Activated B cell treated with CpG ODN at 0.5 μM for 24 hours (primary cell): ENCODE measurements at regions not wholly inside any gene's neighbourhood (a gene's known extent, or its start where the extent isn't known, plus 50 kb on each side); places are given as distances from the start of the nearest gene placed in this dataset.

Experiments used
- ATAC-seq: fragments of 200-7000 bp; cut with Tn5 transposase; one replicate; pipeline ENCODE4 v1.10.0; 2021; ENCODE audit warnings: low read depth, mild to moderate bottlenecking, moderate library complexity
- CTCF ChIA-PET: fragments of 350-600 bp; sonication (Branson Sonifier 250); formaldehyde crosslinking; loops from one replicate; lab custom pipeline; 2021; ENCODE audit warnings: antibody characterized with exemption; lab: Charles Lee
- POLR2A ChIA-PET: fragments of 350-600 bp; sonication (Branson Sonifier 250); formaldehyde crosslinking; loops from one replicate; lab custom pipeline; 2021; ENCODE audit warnings: antibody characterized with exemption; lab: Charles Lee
- DNase-seq: peaks from one replicate; pipeline ENCODE4 v3.0.0; 2022
- H3K27ac Mint-ChIP-seq: one replicate; pipeline ENCODE4 v1.8.0; 2020; ENCODE audit warnings: mixed read lengths
- H3K27me3 Mint-ChIP-seq: one replicate; pipeline ENCODE4 v1.8.0; 2021; ENCODE audit warnings: mixed read lengths
- H3K36me3 Mint-ChIP-seq: one replicate; pipeline ENCODE4 v1.8.0; 2021; ENCODE audit warnings: low read depth, mixed read lengths
- H3K4me1 Mint-ChIP-seq: one replicate; pipeline ENCODE4 v1.8.0; 2021; ENCODE audit warnings: mixed read lengths
- H3K4me3 Mint-ChIP-seq: one replicate; pipeline ENCODE4 v1.8.0; 2020; ENCODE audit warnings: mild to moderate bottlenecking, mixed read lengths
- H3K9me3 Mint-ChIP-seq: one replicate; pipeline ENCODE4 v1.8.0; 2020; ENCODE audit warnings: mixed read lengths
- intact Hi-C: fragments of 100-400 bp; cut with micrococcal nuclease; formaldehyde crosslinking; loops from one replicate; pipeline ENCODE4 v1.15.1; 2024
- TF ChIP-seq, protein P1 (sequence below): fragments of 200-600 bp; IDR thresholded peaks from one replicate; pipeline ENCODE4 v1.8.0; 2022; ENCODE audit warnings: antibody characterized with exemption, mild to moderate bottlenecking

DNA sequence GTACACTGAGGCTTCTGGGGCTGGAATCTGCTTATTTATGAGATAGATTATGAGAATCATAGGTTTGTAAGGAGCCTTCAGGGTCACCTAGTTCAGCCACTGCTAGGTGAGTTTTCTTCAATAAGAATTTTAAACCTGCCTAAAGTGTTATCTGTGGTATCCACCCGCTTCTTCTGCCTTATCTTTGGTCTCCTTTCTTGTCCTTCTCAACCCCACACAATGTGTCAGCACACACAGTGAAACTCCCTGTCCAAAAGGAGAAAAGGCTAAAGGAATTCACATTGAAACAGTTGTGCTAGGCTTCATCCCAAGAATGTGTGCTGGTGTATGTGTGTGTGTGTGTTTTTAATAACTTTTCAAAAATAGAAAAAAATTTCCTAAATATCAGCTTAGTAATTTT is 259.3 kb upstream of the BTG1 start:
- ChIA-PET CTCF (interaction anchor here (1.0 to 1.8 kb wide), 3 partner anchors 11 to 260 kb away, joined by 3 to 15 read pairs (median 4); partner anchors contain the start of gene BTG1), POLR2A (interaction anchor here (1.0 to 13.3 kb wide), 12 partner anchors 23 to 259 kb away, joined by 3 to 346 read pairs (median 13); partner anchors contain the start of gene BTG1)
- TF ChIP-seq, protein P1, sequence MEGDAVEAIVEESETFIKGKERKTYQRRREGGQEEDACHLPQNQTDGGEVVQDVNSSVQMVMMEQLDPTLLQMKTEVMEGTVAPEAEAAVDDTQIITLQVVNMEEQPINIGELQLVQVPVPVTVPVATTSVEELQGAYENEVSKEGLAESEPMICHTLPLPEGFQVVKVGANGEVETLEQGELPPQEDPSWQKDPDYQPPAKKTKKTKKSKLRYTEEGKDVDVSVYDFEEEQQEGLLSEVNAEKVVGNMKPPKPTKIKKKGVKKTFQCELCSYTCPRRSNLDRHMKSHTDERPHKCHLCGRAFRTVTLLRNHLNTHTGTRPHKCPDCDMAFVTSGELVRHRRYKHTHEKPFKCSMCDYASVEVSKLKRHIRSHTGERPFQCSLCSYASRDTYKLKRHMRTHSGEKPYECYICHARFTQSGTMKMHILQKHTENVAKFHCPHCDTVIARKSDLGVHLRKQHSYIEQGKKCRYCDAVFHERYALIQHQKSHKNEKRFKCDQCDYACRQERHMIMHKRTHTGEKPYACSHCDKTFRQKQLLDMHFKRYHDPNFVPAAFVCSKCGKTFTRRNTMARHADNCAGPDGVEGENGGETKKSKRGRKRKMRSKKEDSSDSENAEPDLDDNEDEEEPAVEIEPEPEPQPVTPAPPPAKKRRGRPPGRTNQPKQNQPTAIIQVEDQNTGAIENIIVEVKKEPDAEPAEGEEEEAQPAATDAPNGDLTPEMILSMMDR, result no peak
- ATAC-seq, result no peak
- no peak for DNase-seq
- Mint-ChIP-seq H3K9me3 (peaks cover 5% of the 10 kb centered on the region), H3K36me3 (no peaks in the 10 kb centered on the region), H3K27me3 (no peaks in the 10 kb centered on the region), H3K4me3 (no peak overlapping the region), H3K27ac (peak overlapping the region; percentile 93), H3K4me1 (peaks cover 87% of the 10 kb centered on the region)
- intact Hi-C loops, result loop anchor here (1.0 to 5.0 kb wide), 8 partner anchors 28 to 1023 kb away; no protein-coding TSS in a partner anchor

DNA sequence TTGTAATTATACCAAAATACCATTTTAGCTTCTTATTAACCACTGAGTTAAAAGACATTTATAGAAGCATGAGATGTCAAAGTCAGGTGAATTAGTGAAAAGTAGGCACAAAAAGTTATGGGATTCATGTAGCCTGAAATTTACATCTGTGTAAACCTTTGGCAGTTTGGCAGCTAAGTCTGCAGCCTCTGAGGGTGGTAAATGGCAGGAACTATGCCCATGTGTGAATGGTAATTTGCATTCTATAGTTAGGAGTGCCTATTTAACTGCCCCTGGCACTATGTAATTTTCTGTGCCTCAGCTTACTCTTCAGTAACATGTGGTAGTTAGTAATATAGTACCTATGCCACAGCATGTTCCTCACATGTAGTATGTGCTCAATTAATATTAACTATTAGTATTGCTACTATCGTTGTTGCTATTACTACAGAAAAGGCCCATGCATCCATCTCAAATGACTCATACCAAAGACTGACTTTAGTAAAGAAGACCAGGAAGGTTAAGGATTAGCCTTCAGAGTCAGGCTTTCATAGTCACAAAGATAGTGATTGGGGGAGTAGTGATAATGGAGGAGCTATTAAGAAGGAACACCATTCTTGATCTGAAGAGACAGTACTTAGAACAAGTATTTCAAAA is 258.7 kb upstream of the BTG1 start:
- ChIA-PET CTCF (interaction anchor here (0.7 to 1.9 kb wide), 10 partner anchors 11 to 338 kb away, joined by 3 to 15 read pairs (median 3); partner anchors contain the start of gene BTG1), POLR2A (interaction anchor here (0.6 to 13.3 kb wide), 30 partner anchors 10 to 593 kb away, joined by 3 to 346 read pairs (median 6); partner anchors contain the start of gene BTG1)
- Mint-ChIP-seq H3K27me3 (no peaks in the 10 kb centered on the region), H3K9me3 (peaks cover 5% of the 10 kb centered on the region), H3K36me3 (no peaks in the 10 kb centered on the region), H3K4me1 (peaks cover 87% of the 10 kb centered on the region), H3K27ac (peak overlapping the region; percentile 93), H3K4me3 (peak overlapping the region; percentile 63)
- ATAC-seq (peak; percentile 20), DNase-seq (no peak)
- intact Hi-C loops, result loop anchor here (1.0 to 5.0 kb wide), 8 partner anchors 28 to 1022 kb away; no protein-coding TSS in a partner anchor
- TF ChIP-seq, protein P1, result no peak

DNA sequence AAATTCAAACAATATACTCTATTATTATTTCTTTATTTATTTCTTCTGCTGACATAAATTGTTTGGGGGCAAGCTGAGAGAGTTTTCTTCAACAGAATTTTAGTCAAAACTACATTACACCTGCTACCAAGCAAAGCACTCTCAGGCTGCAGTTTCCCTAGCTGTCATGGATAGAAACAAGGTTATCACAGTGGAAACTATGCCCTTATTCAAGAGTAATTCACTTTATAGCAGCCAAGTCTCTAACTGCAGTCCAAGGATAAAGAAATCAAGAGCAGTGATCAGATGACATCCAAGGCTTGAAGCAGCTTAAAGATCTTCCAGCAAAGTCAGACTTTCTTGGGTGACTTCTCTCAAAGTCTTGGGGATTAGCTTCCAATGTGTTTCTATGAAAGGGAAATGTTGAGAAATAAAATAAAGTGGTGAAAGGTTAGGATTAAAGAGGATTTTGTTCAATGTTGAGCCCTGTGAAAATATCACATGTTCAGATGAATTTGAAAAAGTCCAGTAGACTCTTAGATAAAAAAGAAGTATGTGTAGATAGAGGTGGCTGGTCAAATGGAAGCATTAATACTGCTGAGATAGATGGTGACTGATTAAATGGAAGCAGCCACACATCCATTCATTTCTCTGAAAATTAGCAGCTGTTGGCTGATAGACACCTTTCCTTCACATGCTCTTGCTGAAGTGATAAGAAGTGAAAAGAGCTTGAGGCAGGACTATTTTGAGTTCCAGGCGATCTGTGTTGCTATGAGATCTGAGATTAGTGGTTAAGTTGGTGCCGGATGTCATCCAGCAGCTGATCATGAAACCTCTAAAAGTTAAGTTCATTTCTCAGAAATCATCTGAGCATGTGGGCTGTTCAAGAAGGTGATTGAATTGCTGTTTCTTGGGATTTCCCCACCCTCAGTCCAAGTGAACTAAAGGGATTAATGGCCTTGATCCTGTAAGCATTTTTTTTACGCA is 257.8 kb upstream of the BTG1 start:
- DNase-seq, result no peak
- POLR2A ChIA-PET, result interaction anchor here (0.6 to 13.3 kb wide), 36 partner anchors 11 to 592 kb away, joined by 3 to 346 read pairs (median 6); partner anchors contain the start of gene BTG1
- Mint-ChIP-seq H3K27ac (peak overlapping the region; percentile 93), H3K27me3 (no peaks in the 10 kb centered on the region), H3K36me3 (no peaks in the 10 kb centered on the region), H3K4me1 (peaks cover 87% of the 10 kb centered on the region), H3K4me3 (peak overlapping the region; percentile 63), H3K9me3 (peaks cover 1% of the 10 kb centered on the region)
- TF ChIP-seq, protein P1, result no peak
- peak; percentile 68 for ATAC-seq
- intact Hi-C loops, result loop anchor here (1.0 to 5.0 kb wide), 13 partner anchors 29 to 1021 kb away; no protein-coding TSS in a partner anchor
- CTCF ChIA-PET, result interaction anchor here (0.7 to 1.9 kb wide), 10 partner anchors 10 to 337 kb away, joined by 3 to 15 read pairs (median 3); partner anchors contain the start of gene BTG1

DNA sequence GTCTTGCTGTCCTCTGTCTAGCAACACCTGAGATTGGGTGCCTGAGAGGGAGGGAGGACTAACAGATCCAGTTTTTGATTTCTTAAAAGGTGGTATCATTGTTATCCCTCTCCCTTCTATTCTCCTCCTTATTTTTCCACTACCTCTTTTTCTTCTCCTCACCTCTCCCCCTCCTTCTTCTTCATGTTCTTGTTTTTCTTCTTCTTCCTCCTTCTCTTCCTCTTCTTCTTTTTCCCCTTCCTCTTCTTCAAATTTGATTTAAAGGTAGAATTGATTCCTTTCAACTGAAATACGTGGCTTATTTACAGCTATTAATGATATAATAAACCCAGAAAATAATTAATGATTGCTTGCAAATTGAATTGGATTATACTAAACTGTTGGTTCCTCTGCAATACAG is 256.8 kb upstream of the BTG1 start:
- Mint-ChIP-seq H3K36me3 (no peaks in the 10 kb centered on the region), H3K4me3 (peak overlapping the region; percentile 38), H3K27me3 (no peaks in the 10 kb centered on the region), H3K27ac (peak overlapping the region; percentile 93), H3K4me1 (peaks cover 87% of the 10 kb centered on the region), H3K9me3 (no peaks in the 10 kb centered on the region)
- TF ChIP-seq, protein P1, result no peak
- ChIA-PET POLR2A (interaction anchor here (0.6 to 13.3 kb wide), 10 partner anchors 42 to 354 kb away, joined by 3 to 346 read pairs (median 6); partner anchors contain the start of gene BTG1), CTCF (interaction anchor here (1.2 to 1.9 kb wide), 2 partner anchors 39 to 40 kb away, joined by 3 to 11 read pairs; no protein-coding TSS in a partner anchor)
- ATAC-seq (no peak), DNase-seq (no peak)
- intact Hi-C loops, result loop anchor here (2.0 to 5.0 kb wide), 4 partner anchors 102 to 1020 kb away; no protein-coding TSS in a partner anchor
